SW 1271 (cell line): ENCODE measurements at regions not wholly inside any gene's neighbourhood (a gene's known extent, or its start where the extent isn't known, plus 50 kb on each side); places are given as distances from the start of the nearest gene placed in this dataset.

Experiments used
- DNase-seq, 2 experiments: peaks; one replicate each; lab custom pipeline; 2025; lab: John Stamatoyannopoulos, UW

DNA sequence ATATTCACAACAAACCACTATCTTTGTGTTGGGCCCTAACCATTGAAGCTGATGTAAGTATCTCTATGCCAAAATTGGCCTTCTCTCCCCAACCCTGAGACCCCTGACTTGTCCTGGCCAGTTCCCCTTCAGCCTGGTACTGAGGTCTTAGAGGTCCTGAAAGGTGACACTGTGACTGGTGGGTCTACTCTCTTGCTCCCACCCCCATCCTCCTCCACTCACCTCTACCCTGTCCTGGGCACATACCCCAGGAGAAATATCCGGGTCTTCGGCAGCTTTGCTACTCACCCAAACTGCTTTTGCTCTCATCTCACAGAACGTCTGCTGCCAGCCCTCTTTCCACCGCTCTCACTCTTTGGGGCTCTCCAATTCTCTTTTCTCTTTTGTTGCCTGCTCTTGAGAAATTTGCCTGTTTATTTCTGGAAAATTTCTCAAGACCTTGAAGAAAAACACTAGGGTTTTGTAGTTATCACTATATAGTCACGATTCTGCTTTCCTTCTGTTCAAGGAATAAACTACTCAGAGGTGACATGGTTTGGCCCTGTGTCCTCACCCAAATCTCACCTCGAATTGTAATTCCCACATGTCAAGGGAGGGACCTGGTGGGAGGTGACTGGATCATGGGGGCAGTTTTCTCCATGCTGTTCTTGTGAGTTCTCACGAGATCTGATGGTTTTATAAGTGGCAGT, 133.8 kb upstream of the PKDCC start:
- DNase-seq: no peak

DNA sequence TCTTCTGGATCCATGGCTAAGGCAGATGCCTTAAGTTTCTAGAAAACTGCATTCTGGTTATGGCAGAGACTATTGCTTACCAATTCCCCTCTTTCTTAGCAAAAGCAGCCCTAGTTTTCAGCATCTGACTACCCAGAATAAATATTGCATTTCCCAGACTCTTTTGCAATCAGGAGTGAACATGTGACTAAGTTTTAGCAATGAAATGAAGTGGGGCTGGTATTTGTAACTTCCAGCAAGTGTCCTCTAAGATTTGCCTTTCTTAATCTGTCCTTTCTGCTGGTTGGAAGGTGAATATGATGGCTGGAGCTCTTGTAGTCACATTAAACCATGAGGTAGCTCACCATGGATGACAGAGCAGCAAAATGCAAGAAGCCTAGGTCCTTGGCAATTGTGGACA, 132.9 kb upstream of the PKDCC start:
- DNase-seq: no peak

GRCh38 chr2:41916177-41916576, 131.6 kb upstream of the PKDCC start:
- DNase-seq: no peak

DNA sequence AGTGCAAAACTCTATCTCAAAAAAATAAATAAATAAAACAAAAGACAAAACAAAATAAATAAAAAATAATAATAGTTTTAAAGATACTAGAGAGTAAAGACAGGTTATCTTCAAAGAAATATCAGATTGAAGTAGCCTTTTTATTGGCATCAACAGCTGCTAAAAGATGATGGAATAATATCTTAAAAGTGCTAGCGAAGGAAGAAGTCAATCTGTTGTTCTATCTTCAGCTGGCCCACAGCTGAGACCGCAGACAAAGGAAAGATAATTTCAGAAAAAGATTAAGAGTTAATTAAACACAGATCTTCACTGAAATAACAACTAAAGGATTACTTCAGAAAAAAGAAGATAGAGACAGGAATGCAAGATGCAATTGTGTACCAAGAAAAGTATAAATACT, 130.2 kb upstream of the PKDCC start:
- no peak for DNase-seq

DNA sequence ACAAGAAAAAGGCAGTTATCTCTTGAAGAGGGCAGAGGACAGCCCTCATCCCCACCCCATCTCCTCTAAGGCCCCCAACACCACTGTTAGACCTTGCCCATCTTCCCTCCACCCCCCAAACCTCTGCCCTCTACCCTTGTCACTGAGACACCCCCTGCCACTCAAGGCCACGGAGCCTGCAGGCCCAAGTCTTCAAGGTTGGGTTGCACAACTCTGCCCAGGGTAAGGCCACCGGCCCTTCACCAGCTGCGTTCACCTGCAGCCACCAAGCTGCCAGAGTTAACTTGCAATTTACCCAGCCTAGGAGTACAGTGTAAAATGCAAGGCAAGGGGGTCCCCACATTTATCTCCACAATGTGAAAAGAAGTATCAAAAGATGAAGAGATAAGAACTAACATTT, 128.7 kb upstream of the PKDCC start:
- DNase-seq: no peak

DNA sequence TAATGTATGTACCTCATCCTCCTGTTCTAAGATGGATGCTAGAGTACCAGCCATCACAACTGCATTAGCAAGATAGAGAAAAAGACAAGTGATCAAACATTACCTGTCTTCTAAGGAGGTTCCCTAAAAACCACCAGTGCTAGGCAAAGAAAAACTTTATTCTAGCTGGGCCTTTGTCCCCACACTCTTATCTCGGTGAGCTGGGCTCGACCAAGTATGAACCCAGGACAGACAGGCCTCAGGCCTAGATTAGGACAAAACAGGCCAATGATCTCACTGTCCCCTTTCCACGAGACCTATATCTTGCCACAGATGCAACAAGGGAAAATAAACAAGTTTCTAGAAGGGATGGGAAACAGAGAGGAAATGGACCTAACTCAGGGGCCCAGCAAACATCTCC, 127.6 kb upstream of the PKDCC start:
- DNase-seq: no peak

GRCh38 chr2:41920812-41921211, 127.0 kb upstream of the PKDCC start:
- no peak for DNase-seq

GRCh38 chr2:41922177-41922576, 125.6 kb upstream of the PKDCC start:
- no peak for DNase-seq

GRCh38 chr2:41923156-41923786, 124.5 kb upstream of the PKDCC start:
- no peak for DNase-seq

GRCh38 chr2:41924024-41924423, 123.8 kb upstream of the PKDCC start:
- no peak for DNase-seq

GRCh38 chr2:41924709-41925408, 123.0 kb upstream of the PKDCC start:
- no peak for DNase-seq

DNA sequence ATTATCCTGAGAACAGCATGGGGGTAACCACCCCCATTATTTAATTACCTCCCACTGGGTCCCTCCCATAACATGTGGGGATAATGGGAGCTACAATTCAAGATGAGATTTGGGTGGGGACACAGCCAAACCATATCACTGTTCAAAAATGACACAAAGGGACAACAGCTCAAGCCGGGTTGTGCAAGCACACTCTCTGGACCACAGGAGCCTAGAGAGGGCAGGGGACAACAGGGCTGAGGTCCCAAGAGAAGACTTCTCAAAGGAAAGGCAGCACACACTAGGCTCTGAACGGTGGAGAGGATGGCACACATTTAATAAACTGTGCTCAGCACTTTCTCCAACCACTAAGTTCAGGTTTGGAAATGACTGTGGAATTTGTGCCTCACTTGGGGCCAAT, 122.1 kb upstream of the PKDCC start:
- no peak for DNase-seq

DNA sequence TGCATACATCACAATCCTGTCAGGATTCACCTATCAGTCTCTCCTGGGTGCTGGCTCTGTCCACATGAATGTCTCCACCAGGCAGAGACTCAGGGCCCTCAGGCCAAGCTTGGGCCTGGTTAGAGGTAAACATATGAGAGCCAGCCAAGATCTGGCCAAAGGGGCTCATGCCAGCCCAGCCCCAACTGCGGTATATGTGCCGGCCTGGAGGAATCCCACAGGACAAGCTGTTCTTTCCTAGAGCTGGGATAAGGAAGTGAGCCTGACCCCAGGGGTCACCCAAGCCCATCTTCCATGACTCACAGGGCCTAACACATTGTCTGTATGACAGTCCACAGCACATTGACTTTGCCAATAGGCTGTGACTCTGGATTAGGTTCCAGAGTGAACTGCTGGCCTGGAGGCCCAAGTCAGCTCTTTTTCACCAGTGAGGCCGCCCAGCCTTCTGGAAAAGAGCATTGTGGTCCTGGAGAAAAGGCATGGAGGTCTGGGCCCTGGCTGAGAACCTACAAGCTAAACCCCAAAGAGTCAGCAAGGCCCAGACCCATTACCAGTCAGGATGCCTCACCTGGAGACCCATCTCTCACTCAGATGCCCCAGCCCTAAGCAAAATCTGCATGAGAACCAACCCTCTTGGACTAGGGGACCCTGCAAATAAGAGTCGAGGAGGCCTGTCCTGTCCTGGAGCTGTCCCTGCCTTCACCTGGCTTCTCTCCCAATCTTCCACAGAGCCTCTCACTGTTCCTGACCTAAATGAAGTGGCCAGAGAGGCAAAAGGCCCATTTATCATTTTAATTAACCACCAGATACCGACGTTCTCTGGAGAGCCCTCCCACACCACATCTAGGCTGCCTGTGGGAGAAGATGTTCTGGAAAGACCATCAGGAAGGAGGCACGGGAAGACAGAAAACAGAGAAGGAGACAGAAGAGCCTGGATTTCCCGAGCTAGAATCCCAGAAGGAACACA, 120.9 kb upstream of the PKDCC start:
- no peak for DNase-seq

DNA sequence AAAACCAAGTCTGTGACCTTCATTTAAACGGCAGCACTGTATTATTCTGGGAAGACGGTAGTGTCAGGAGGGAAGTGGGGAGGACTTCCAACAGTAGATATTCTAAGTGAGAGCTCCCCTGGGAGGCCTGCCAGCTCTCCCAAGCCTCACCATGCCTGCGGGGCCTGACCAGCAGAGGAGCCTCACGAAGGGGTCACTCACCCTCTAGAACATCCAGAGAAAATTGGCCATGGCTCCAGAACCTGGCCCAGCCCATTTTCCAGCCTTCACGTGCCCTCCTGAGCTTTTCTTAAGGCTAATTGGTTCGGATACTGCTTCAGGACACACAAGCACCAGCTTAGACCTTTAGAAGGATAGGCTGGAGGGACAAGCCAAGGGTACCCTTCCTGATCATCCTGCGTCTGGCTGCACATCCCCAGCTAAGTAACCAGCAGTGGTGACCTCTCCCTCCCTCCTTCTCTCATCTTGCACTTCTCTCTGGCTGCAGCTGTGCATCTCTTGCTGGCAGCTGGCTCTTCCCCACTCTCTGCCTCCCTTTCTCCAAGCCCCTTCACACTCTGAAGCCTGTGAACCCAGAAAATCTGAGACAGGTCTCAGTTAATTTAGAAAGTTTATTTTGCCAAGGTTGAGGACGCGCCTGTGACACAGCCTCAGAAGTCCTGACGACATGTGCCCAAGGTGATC, 120.1 kb upstream of the PKDCC start:
- DNase-seq: no peak

DNA sequence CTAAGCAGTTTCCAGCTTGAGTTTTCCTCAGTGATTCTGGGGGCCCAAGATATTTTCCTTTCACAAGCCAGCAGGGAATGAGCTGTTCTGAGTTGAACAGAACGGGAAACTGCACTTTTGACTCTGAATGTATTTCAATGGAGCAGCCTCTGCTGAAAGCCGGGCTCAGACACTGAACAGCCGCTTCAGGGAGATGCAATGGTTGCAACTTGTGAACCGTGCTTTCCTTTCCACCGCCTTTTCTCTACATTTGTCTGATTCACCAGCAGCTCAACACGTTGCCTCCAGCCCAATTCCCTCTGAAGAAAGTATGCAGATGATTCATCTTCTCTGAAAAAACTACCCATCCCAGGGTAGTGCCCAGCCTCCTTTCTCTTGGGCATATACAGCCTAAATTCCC, 119.3 kb upstream of the PKDCC start:
- DNase-seq: no peak

GRCh38 chr2:41930807-41931566, 116.8 kb upstream of the PKDCC start:
- no peak for DNase-seq

- DNase-seq: no peak
Measured at GRCh38 chr2:41932241-41933045, 115.4 kb upstream of the PKDCC start.

DNA sequence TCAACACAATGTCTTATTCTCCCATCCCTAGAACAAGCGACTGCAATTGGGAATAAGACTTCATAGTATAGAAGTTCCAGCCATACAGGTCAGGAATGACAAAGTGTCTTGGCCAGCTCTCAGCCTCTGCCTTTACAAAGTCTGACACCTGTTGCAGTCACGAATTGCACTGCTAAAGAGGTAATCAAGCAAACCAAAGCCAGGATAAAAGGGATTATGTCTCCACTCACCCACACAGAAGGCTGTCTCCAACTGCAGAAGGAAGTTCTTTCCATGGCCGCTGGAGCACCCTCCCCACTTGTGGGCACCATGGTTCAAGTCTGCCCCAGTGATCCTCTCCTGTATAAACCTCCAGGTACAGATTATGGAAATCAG, 114.8 kb upstream of the PKDCC start:
- DNase-seq: no peak

GRCh38 chr2:41933585-41934320, 114.1 kb upstream of the PKDCC start:
- no peak for DNase-seq
